Astrocyte of the cerebellum (primary cell): ENCODE measurements at regions not wholly inside any gene's neighbourhood (a gene's known extent, or its start where the extent isn't known, plus 50 kb on each side); places are given as distances from the start of the nearest gene placed in this dataset.
A peak's percentile ranks its signal among the peaks of the same experiment; 100 is the strongest.

Experiments
- DNase-seq: peaks from one replicate; pipeline ENCODE4 v3.0.0-alpha.2; 2011; ENCODE audit warnings: low read depth
- H3K4me3 ChIP-seq: 2 replicates; pipeline ENCODE4 v1.5.1; 2011; ENCODE audit warnings: mild to moderate bottlenecking, low read depth, low read length, moderate library complexity
- CTCF ChIP-seq: IDR thresholded peaks from 2 replicates; pipeline ENCODE4 v1.5.1; 2012; ENCODE audit warnings: low read length, low read depth, moderate library complexity, mild to moderate bottlenecking; ENCODE audit errors: missing control alignments
- in situ Hi-C: cut with HindIII; loops from 2 replicates; pipeline ENCODE4 v1.10.0; 2017; ENCODE audit warnings: low sequenced_read_pairs

- no peak for TF ChIP-seq CTCF
- no peak overlapping the region for H3K4me3 ChIP-seq
- DNase-seq: no peak
- in situ Hi-C loops: no loop called here
Measured at GRCh38 chr2:83744855-83745254, 714.2 kb downstream of the SUCLG1 start.

- no peak for TF ChIP-seq CTCF
- in situ Hi-C loops: no loop called here
- no peak overlapping the region for H3K4me3 ChIP-seq
- DNase-seq: peak; percentile 15
Measured at GRCh38 chr2:83742117-83742782, 716.8 kb downstream of the SUCLG1 start.

- H3K4me3 ChIP-seq: no peak overlapping the region
- in situ Hi-C loops: no loop called here
- no peak for TF ChIP-seq CTCF
- DNase-seq: no peak
Measured at GRCh38 chr2:83730223-83730622, 728.9 kb downstream of the SUCLG1 start.

- H3K4me3 ChIP-seq: no peak overlapping the region
- DNase-seq: no peak
- in situ Hi-C loops: no loop called here
- TF ChIP-seq CTCF: no peak
Measured at GRCh38 chr2:83725735-83726134, 733.3 kb downstream of the SUCLG1 start.

GRCh38 chr2:83705146-83705545 lies 753.9 kb downstream of the SUCLG1 start:
- H3K4me3 ChIP-seq: no peak overlapping the region
- no peak for TF ChIP-seq CTCF
- no peak for DNase-seq
- in situ Hi-C loops: no loop called here

GRCh38 chr2:83703598-83703997 lies 755.5 kb downstream of the SUCLG1 start:
- no peak for TF ChIP-seq CTCF
- DNase-seq: no peak
- H3K4me3 ChIP-seq: no peak overlapping the region
- in situ Hi-C loops: no loop called here
